GM18868 (cell line): ENCODE measurements at regions not wholly inside any gene's neighbourhood (a gene's known extent, or its start where the extent isn't known, plus 50 kb on each side); places are given as distances from the start of the nearest gene placed in this dataset.

Experiments
- ATAC-seq: cut with Tn5 transposase; IDR thresholded peaks from one replicate; pipeline ENCODE4 v1.9.1; 2021; ENCODE audit warnings: mild to moderate bottlenecking, moderate library complexity; ENCODE audit not compliant: unreplicated experiment

DNA sequence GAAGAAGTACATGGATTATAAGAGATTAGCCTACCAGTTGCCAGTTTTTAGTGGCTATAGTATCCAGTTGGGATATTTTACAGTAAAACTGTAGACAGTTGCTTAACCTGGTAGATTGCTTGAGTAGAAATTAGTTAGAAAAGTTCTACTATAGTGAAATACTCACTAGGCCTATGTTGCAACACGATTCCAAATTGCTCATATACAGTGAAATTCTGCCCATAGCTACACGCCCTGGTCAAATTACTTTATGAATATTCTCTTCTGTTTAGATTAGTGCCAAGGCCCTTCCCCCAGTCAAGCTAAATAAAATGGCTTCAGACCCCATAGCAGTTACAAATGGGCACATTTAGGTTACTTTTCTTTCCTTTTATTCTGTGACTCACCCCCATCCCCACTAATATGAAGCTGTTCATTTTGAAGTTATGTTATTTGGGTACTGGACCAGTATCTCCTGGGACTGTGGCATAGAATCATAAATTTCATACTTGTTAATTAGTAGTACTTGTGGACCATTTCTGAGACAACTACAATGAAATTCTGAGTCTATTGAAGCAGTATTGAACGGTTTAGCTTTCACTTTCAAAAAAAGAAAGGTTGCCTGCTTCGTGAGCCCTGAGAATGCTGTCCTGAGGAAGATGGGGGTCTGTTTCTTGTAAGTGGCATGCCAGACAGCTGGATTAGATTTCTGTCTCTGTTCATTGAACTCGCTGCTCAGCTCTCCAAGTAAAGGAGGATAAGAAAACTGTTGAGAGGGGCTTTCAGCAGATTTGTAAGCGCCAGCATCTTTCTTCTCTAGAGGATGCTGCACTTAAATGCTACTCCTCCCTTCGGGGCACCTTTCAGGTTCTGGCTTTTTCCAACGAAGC, 65.8 kb upstream of the CFAP20DC start:
- no peak for ATAC-seq

GRCh38 chr3:59107856-59108815, 58.3 kb upstream of the CFAP20DC start:
- no peak for ATAC-seq

GRCh38 chr3:59106085-59106648, 56.3 kb upstream of the CFAP20DC start:
- ATAC-seq = no peak

GRCh38 chr3:59103552-59103951, 53.7 kb upstream of the CFAP20DC start:
- ATAC-seq = no peak

- ATAC-seq = no peak
Measured at GRCh38 chr3:59101231-59101736, 51.5 kb upstream of the CFAP20DC start.
